Esophagus muscularis mucosa (tissue), 4 donors: ENCODE measurements at regions not wholly inside any gene's neighbourhood (a gene's known extent, or its start where the extent isn't known, plus 50 kb on each side); places are given as distances from the start of the nearest gene placed in this dataset.

Experiments
- DNase-seq: peaks from one replicate; pipeline ENCODE4 v3.0.0-alpha.2; 2017; ENCODE audit errors: extremely low spot score
- H3K27ac ChIP-seq, 4 donors: fragments of 200-600 bp; sonication (generic); replicated peaks in 1 of 4; 1 replicate in 3 of 4; 2 replicates in 1 of 4; pipeline ENCODE4 v1.5.1; 2016 to 2019; ENCODE audit warnings: mild to moderate bottlenecking in 1 of 4
- H3K27me3 ChIP-seq, 4 donors: fragments of 200-600 bp; sonication (generic); one replicate each; pipeline versions ENCODE4 v1.5.1 to v1.6.0; 2016 to 2019
- H3K36me3 ChIP-seq, 4 donors: fragments of 200-600 bp; sonication (generic); one replicate each; pipeline ENCODE4 v1.5.1; 2016 to 2019
- H3K4me1 ChIP-seq, 4 donors: fragments of 200-600 bp; sonication (generic); one replicate each; pipeline ENCODE4 v1.5.1; 2016 to 2019
- H3K4me3 ChIP-seq, 4 donors: fragments of 200-600 bp; sonication (generic); 1 replicate in 2 of 4; 2 replicates in 2 of 4; pipeline ENCODE4 v1.5.1; 2016 to 2019; ENCODE audit warnings: mild to moderate bottlenecking in 4 of 4, moderate library complexity in 1 of 4
- H3K9me3 ChIP-seq, 4 donors: fragments of 200-600 bp; sonication (generic); 1 replicate in 3 of 4; 2 replicates in 1 of 4; pipeline ENCODE4 v1.5.1; 2016 to 2019
- EP300 ChIP-seq: sonication (generic); formaldehyde crosslinking; IDR thresholded peaks from one replicate; pipeline ENCODE4 v1.6.1; 2017; ENCODE audit warnings: antibody characterized with exemption
- POLR2A ChIP-seq: fragments of 450-650 bp; IDR thresholded peaks from one replicate; pipeline ENCODE4 v1.6.1; 2017; ENCODE audit warnings: antibody characterized with exemption, moderate library complexity, mild to moderate bottlenecking, low read depth
- POLR2AphosphoS5 ChIP-seq, 2 donors: sonication (generic); formaldehyde crosslinking; IDR thresholded peaks; one replicate each; pipeline ENCODE4 v1.6.1; 2017; ENCODE audit warnings: antibody characterized with exemption in 2 of 2
- WGBS: methylation state at CpG from one replicate; pipeline ENCODE4 v1.1.5; 2018; 5-methylcytosine and 5-hydroxymethylcytosine counted together
- intact Hi-C: fragments of 100-400 bp; cut with DNase I; formaldehyde crosslinking; loops from one replicate; pipeline ENCODE4 v1.15.1; 2023
- TF ChIP-seq, protein P1 (sequence below), 3 experiments: fragments of 200-600 bp in 2 of 3; fragments of 450-650 bp in 1 of 3; sonication (generic) in 2 of 3; IDR thresholded peaks; one replicate each; pipeline ENCODE4 v1.5.1; 2017 to 2019; ENCODE audit warnings: antibody characterized with exemption in 3 of 3, mild to moderate bottlenecking in 2 of 3, moderate library complexity in 1 of 3

DNA sequence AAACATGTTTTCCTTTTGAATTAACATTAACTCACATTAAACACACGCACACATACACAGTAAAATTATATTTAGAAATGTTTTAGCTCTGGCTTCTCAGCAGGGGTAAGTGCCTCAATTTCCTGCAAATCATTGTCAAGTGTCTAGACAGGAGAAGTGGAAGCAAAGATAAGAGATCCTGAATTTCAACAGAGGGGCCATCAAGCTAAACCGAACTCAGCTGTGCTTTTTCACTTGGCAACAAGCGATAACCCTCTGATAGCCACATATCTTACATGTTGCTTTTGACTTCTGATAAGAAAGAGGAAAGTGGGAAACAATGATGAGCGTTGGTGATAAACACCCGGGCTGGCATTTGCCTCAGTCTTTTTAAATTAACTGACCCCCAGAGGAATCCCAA is 79.7 kb upstream of the SPDL1 start:
- Histone ChIP-seq H3K27ac (no peak overlapping the region), H3K27me3 (no peaks in the 10 kb centered on the region), H3K36me3 (no peaks in the 10 kb centered on the region), H3K4me1 (no peaks in the 10 kb centered on the region), H3K4me3 (no peak overlapping the region), H3K9me3 (no peaks in the 10 kb centered on the region)
- intact Hi-C loops, result no loop called here
- WGBS, result 54% methylated on average over 5 of the region's 5 CpGs
- no peak for TF ChIP-seq POLR2A
- TF ChIP-seq, protein P1, sequence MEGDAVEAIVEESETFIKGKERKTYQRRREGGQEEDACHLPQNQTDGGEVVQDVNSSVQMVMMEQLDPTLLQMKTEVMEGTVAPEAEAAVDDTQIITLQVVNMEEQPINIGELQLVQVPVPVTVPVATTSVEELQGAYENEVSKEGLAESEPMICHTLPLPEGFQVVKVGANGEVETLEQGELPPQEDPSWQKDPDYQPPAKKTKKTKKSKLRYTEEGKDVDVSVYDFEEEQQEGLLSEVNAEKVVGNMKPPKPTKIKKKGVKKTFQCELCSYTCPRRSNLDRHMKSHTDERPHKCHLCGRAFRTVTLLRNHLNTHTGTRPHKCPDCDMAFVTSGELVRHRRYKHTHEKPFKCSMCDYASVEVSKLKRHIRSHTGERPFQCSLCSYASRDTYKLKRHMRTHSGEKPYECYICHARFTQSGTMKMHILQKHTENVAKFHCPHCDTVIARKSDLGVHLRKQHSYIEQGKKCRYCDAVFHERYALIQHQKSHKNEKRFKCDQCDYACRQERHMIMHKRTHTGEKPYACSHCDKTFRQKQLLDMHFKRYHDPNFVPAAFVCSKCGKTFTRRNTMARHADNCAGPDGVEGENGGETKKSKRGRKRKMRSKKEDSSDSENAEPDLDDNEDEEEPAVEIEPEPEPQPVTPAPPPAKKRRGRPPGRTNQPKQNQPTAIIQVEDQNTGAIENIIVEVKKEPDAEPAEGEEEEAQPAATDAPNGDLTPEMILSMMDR (IDR thresholded peaks at IDR 0.05), result no peak
- no peak for TF ChIP-seq EP300
- TF ChIP-seq POLR2AphosphoS5 (IDR thresholded peaks at IDR 0.05), result no peak
- no peak for DNase-seq

GRCh38 chr5:169499990-169500505 is 83.5 kb upstream of the SPDL1 start:
- intact Hi-C loops, result no loop called here
- Histone ChIP-seq H3K27ac (no peak overlapping the region), H3K4me1 (peaks cover under 1 to 6% (median 4%) of the 10 kb centered on the region in 4 donors), H3K4me3 (no peak overlapping the region), H3K36me3 (no peaks in the 10 kb centered on the region), H3K27me3 (no peaks in the 10 kb centered on the region), H3K9me3 (no peaks in the 10 kb centered on the region)
- TF ChIP-seq, protein P1 (IDR thresholded peaks at IDR 0.05), result no peak
- no peak for TF ChIP-seq POLR2A
- no peak for TF ChIP-seq POLR2AphosphoS5 (IDR thresholded peaks at IDR 0.05)
- TF ChIP-seq EP300, result no peak
- DNase-seq, result no peak
- WGBS, result 72% methylated on average over 2 of the region's 2 CpGs

DNA sequence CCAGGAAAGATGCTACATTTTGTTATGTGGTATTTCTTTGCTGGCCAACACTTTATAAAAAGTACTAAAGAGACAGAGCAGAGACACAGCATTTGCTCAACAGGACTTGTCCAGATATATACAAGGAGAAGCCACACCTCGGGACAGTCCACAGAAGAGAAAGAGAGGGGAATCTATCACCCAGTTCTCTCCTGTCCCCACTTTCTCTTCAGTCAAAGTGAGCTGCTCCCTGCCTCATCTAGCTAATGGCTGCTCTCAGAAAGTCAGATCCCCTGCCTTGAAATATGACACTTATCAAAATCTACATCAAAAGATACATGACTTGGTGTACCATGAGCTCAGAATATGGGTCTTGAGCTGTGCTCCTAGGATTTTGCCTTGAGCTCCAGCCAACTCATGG is 86.7 kb upstream of the SPDL1 start:
- 90% methylated on average over 1 of the region's 1 CpG for WGBS
- Histone ChIP-seq H3K4me3 (no peak overlapping the region), H3K4me1 (peaks cover 6 to 15% (median 14%) of the 10 kb centered on the region in 4 donors), H3K27ac (no peak overlapping the region), H3K9me3 (no peaks in the 10 kb centered on the region), H3K36me3 (no peaks in the 10 kb centered on the region), H3K27me3 (no peaks in the 10 kb centered on the region)
- DNase-seq, result no peak
- TF ChIP-seq EP300 (no peak), POLR2A (no peak), POLR2AphosphoS5 (IDR thresholded peaks at IDR 0.05) (no peak)
- TF ChIP-seq, protein P1 (IDR thresholded peaks at IDR 0.05), result no peak
- intact Hi-C loops, result no loop called here

DNA sequence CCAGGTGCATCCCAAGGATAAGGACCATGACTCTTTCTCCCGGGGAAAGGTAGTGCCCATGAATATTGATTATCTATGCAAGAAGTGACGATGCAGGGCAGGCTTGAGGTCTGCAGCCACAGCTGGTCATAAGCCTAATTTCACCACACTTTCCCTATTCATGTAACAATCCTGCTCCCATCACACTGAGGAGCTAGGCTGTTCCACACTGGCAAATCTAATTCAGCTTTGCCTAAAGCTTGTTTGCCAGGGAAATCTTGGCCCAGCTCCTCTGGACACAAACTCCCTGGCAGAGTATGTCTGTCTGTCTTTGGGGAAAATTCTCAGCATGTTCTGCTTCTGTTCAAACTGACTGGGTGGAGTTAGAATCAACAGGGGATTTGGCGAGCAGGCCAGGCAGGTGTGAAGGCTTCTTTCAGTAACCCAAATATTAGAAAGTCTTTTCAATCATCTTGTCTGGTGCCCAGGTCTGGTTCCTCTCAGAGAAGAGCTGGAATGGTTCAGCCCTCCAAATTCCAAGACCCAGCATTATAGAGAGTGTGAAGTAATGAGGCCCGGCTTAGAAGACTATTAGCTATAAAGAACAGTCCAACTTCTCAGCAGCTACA is 88.5 kb upstream of the SPDL1 start:
- no peaks in the 10 kb centered on the region for H3K27me3 ChIP-seq
- intact Hi-C loops, result no loop called here
- no peaks in the 10 kb centered on the region for H3K9me3 ChIP-seq
- no peak for TF ChIP-seq POLR2A
- no peak for TF ChIP-seq EP300
- no peak for TF ChIP-seq POLR2AphosphoS5 (IDR thresholded peaks at IDR 0.05)
- TF ChIP-seq, protein P1 (IDR thresholded peaks at IDR 0.05), result no peak
- no peak for DNase-seq
- peaks cover 6 to 15% (median 14%) of the 10 kb centered on the region in 4 donors for H3K4me1 ChIP-seq
- peak overlapping the region in 1 of 4 donors; percentile 20 for H3K27ac ChIP-seq
- H3K36me3 ChIP-seq, result no peaks in the 10 kb centered on the region
- no peak overlapping the region for H3K4me3 ChIP-seq
- WGBS, result 44% methylated on average over 4 of the region's 4 CpGs
